HG03571 (cell line): ENCODE measurements at regions not wholly inside any gene's neighbourhood (a gene's known extent, or its start where the extent isn't known, plus 50 kb on each side); places are given as distances from the start of the nearest gene placed in this dataset.

ENCODE experiments used
- ATAC-seq: cut with Tn5 transposase; IDR thresholded peaks from one replicate; pipeline ENCODE4 v1.9.1; 2021; ENCODE audit not compliant: unreplicated experiment

GRCh38 chr5:39586185-39586584, 161.4 kb upstream of the DAB2 start:
- ATAC-seq = no peak

GRCh38 chr5:39584927-39585326, 160.1 kb upstream of the DAB2 start:
- no peak for ATAC-seq

GRCh38 chr5:39580702-39581453, 156.1 kb upstream of the DAB2 start:
- no peak for ATAC-seq

GRCh38 chr5:39579750-39580149, 155.0 kb upstream of the DAB2 start:
- ATAC-seq = no peak

GRCh38 chr5:39578887-39579497, 154.2 kb upstream of the DAB2 start:
- ATAC-seq = no peak

GRCh38 chr5:39577529-39577928, 152.7 kb upstream of the DAB2 start:
- no peak for ATAC-seq

GRCh38 chr5:39570403-39571027, 145.7 kb upstream of the DAB2 start:
- no peak for ATAC-seq

GRCh38 chr5:39569857-39570256, 145.1 kb upstream of the DAB2 start:
- ATAC-seq = no peak

GRCh38 chr5:39566891-39567290, 142.1 kb upstream of the DAB2 start:
- no peak for ATAC-seq

GRCh38 chr5:39566029-39566428, 141.2 kb upstream of the DAB2 start:
- no peak for ATAC-seq

GRCh38 chr5:39561421-39561820, 136.6 kb upstream of the DAB2 start:
- no peak for ATAC-seq

GRCh38 chr5:39560726-39561125, 135.9 kb upstream of the DAB2 start:
- ATAC-seq = no peak

GRCh38 chr5:39559923-39560322, 135.1 kb upstream of the DAB2 start:
- no peak for ATAC-seq

GRCh38 chr5:39558541-39558940, 133.8 kb upstream of the DAB2 start:
- ATAC-seq = no peak

- no peak for ATAC-seq
These were observed 131.0 kb upstream of the DAB2 start for GRCh38 chr5:39555788-39556187.

GRCh38 chr5:39547553-39548154, 122.9 kb upstream of the DAB2 start:
- no peak for ATAC-seq

- no peak for ATAC-seq
These were observed 120.2 kb upstream of the DAB2 start for GRCh38 chr5:39544941-39545340.

GRCh38 chr5:39543335-39543734, 118.6 kb upstream of the DAB2 start:
- no peak for ATAC-seq

- ATAC-seq = no peak
These were observed 117.9 kb upstream of the DAB2 start for GRCh38 chr5:39542511-39543285.

- no peak for ATAC-seq
These were observed 117.1 kb upstream of the DAB2 start for GRCh38 chr5:39541920-39542319.

GRCh38 chr5:39539470-39539869, 114.7 kb upstream of the DAB2 start:
- no peak for ATAC-seq
